WTC11 (cell line): ENCODE measurements at regions not wholly inside any gene's neighbourhood (a gene's known extent, or its start where the extent isn't known, plus 50 kb on each side); places are given as distances from the start of the nearest gene placed in this dataset.

Experiments used
- ATAC-seq: fragments of 200-7000 bp; cut with Tn5 transposase; 2 replicates; pipeline ENCODE4 v1.10.0; 2021; ENCODE audit warnings: mild to moderate bottlenecking, moderate library complexity
- CTCF ChIA-PET: fragments of 300-600 bp; sonication (Branson Sonifier 250); formaldehyde crosslinking; loops from one replicate; lab custom pipeline; 2021; ENCODE audit warnings: antibody characterized with exemption; lab: Charles Lee
- POLR2A ChIA-PET: fragments of 350-600 bp; sonication (Branson Sonifier 250); formaldehyde crosslinking; loops from one replicate; lab custom pipeline; 2021; ENCODE audit warnings: antibody characterized with exemption; lab: Charles Lee
- DNase-seq: peaks from one replicate; pipeline ENCODE4 v3.0.0; 2021; ENCODE audit warnings: low spot score
- H3K27ac Mint-ChIP-seq: 2 replicates; pipeline ENCODE4 v1.8.0; 2021; ENCODE audit warnings: mixed read lengths
- H3K27me3 Mint-ChIP-seq: 2 replicates; pipeline ENCODE4 v1.8.0; 2021; ENCODE audit warnings: low read depth, mild to moderate bottlenecking, moderate library complexity, mixed read lengths
- H3K36me3 Mint-ChIP-seq: 2 replicates; pipeline ENCODE4 v1.8.0; 2021; ENCODE audit warnings: mixed read lengths
- H3K4me1 Mint-ChIP-seq: 2 replicates; pipeline ENCODE4 v1.8.0; 2022; ENCODE audit warnings: mixed read lengths
- H3K4me3 Mint-ChIP-seq: 2 replicates; pipeline ENCODE4 v1.8.0; 2021; ENCODE audit warnings: mild to moderate bottlenecking, moderate library complexity, mixed read lengths
- H3K9me3 Mint-ChIP-seq: 2 replicates; pipeline ENCODE4 v1.8.0; 2021; ENCODE audit warnings: mixed read lengths
- ATF2 ChIP-seq: sonication (generic); formaldehyde crosslinking; IDR thresholded peaks from 2 replicates; pipeline ENCODE4 v1.8.1; 2022; ENCODE audit warnings: low read depth, missing genetic modification reagents, borderline replicate concordance
- HMGA2 ChIP-seq: fragments of 250-450 bp; sonication (Bioruptor Pico); IDR thresholded peaks from 2 replicates; pipeline ENCODE4 v1.4.0; 2021; ENCODE audit warnings: mild to moderate bottlenecking, moderate library complexity
- IRF1 ChIP-seq: sonication (generic); formaldehyde crosslinking; IDR thresholded peaks from 2 replicates; pipeline ENCODE4 v1.8.0; 2023; ENCODE audit warnings: missing genetic modification reagents
- MLX ChIP-seq: sonication (generic); formaldehyde crosslinking; IDR thresholded peaks from 2 replicates; pipeline ENCODE4 v1.8.1; 2023; ENCODE audit warnings: mild to moderate bottlenecking, missing genetic modification reagents, moderate library complexity
- MXD4 ChIP-seq: fragments of 250-450 bp; sonication (Bioruptor Pico); IDR thresholded peaks from 2 replicates; pipeline ENCODE4 v1.8.0; 2021; ENCODE audit warnings: mild to moderate bottlenecking, moderate library complexity, borderline replicate concordance
- PRDM15 ChIP-seq: sonication (generic); formaldehyde crosslinking; IDR thresholded peaks from 2 replicates; pipeline ENCODE4 v1.8.0; 2022; ENCODE audit warnings: missing genetic modification reagents
- SMAD3 ChIP-seq: sonication (generic); formaldehyde crosslinking; IDR thresholded peaks from 2 replicates; pipeline ENCODE4 v1.8.0; 2022; ENCODE audit warnings: missing genetic modification reagents, mild to moderate bottlenecking, borderline replicate concordance
- SP1 ChIP-seq: sonication (generic); formaldehyde crosslinking; conservative IDR thresholded peaks from 2 replicates; pipeline ENCODE4 v1.8.1; 2022; ENCODE audit warnings: missing genetic modification reagents
- TCF7 ChIP-seq: sonication (generic); formaldehyde crosslinking; IDR thresholded peaks from 2 replicates; pipeline ENCODE4 v1.8.0; 2022; ENCODE audit warnings: mild to moderate bottlenecking, low read depth, missing genetic modification reagents, moderate library complexity
- TEAD1 ChIP-seq: sonication (generic); formaldehyde crosslinking; IDR thresholded peaks from 2 replicates; pipeline ENCODE4 v1.8.0; 2022; ENCODE audit warnings: mild to moderate bottlenecking, missing genetic modification reagents
- USF1 ChIP-seq: sonication (generic); formaldehyde crosslinking; IDR thresholded peaks from 2 replicates; pipeline ENCODE4 v1.8.0; 2022; ENCODE audit warnings: mild to moderate bottlenecking, missing genetic modification reagents
- ZNF263 ChIP-seq: sonication (generic); formaldehyde crosslinking; IDR thresholded peaks from 2 replicates; pipeline ENCODE4 v1.8.1; 2022; ENCODE audit warnings: low read depth, mild to moderate bottlenecking, moderate library complexity, missing genetic modification reagents
- ZNF532 ChIP-seq: fragments of 250-450 bp; sonication (Bioruptor Pico); IDR thresholded peaks from 2 replicates; pipeline ENCODE4 v1.9.0; 2021; ENCODE audit warnings: mild to moderate bottlenecking, borderline replicate concordance

GRCh38 chr13:76425935-76426334, 460.3 kb downstream of the KCTD12 start:
- Mint-ChIP-seq H3K4me1 (no peaks in the 10 kb centered on the region), H3K27ac (no peak overlapping the region), H3K27me3 (no peaks in the 10 kb centered on the region), H3K9me3 (no peaks in the 10 kb centered on the region), H3K4me3 (no peak overlapping the region), H3K36me3 (no peaks in the 10 kb centered on the region)
- CTCF ChIA-PET, result no interaction called here
- TF ChIP-seq PRDM15, result no peak
- no peak for TF ChIP-seq IRF1
- DNase-seq (no peak), ATAC-seq (no peak)
- POLR2A ChIA-PET, result no interaction called here

- no peak for DNase-seq
- Mint-ChIP-seq H3K27ac (no peak overlapping the region), H3K36me3 (no peaks in the 10 kb centered on the region), H3K4me1 (peaks cover 7% of the 10 kb centered on the region), H3K27me3 (no peaks in the 10 kb centered on the region), H3K9me3 (no peaks in the 10 kb centered on the region), H3K4me3 (no peak overlapping the region)
- no peak for ATAC-seq
- CTCF ChIA-PET, result no interaction called here
- no peak for TF ChIP-seq TEAD1 (CRISPR knock-in tag)
- TF ChIP-seq ATF2, result no peak
- no peak for TF ChIP-seq ZNF263 (CRISPR knock-in tag)
- no peak for TF ChIP-seq USF1 (CRISPR knock-in tag)
- TF ChIP-seq TCF7 (CRISPR knock-in tag), result no peak
- no peak for TF ChIP-seq MXD4 (CRISPR knock-in tag)
- TF ChIP-seq SP1, result no peak
- POLR2A ChIA-PET, result interaction anchor here (0.6 kb wide), 1 partner anchor 118 kb away, joined by 3 read pairs; no protein-coding TSS in a partner anchor
Measured at GRCh38 chr13:76421011-76421410, 465.2 kb downstream of the KCTD12 start.

GRCh38 chr13:76418404-76418803, 467.8 kb downstream of the KCTD12 start:
- POLR2A ChIA-PET, result no interaction called here
- TF ChIP-seq ZNF532, result no peak
- TF ChIP-seq SMAD3 (CRISPR knock-in tag), result no peak
- no peak for TF ChIP-seq MLX (CRISPR knock-in tag)
- no peak for TF ChIP-seq HMGA2 (CRISPR knock-in tag)
- DNase-seq (no peak), ATAC-seq (no peak; the same call in 1 of the 2 replicates)
- Mint-ChIP-seq H3K9me3 (no peaks in the 10 kb centered on the region), H3K36me3 (no peaks in the 10 kb centered on the region), H3K27me3 (no peaks in the 10 kb centered on the region), H3K4me1 (peaks cover 7% of the 10 kb centered on the region), H3K27ac (no peak overlapping the region), H3K4me3 (no peak overlapping the region)
- CTCF ChIA-PET, result no interaction called here
